ENCODE measurements at regions not wholly inside any gene's neighbourhood (a gene's known extent, or its start where the extent isn't known, plus 50 kb on each side); places are given as distances from the start of the nearest gene placed in this dataset.

GRCh38 chr3:130596484-130596883, 79.5 kb downstream of the COL6A6 start:
- WGBS = 72% methylated on average over 2 of the region's 2 CpGs
- Histone ChIP-seq H3K9me3 (no peaks in the 10 kb centered on the region), H3K4me3 (no peak overlapping the region), H3K27ac (replicated peaks in 1 of 4) (no peak overlapping the region), H3K36me3 (no peaks in the 10 kb centered on the region), H3K4me1 (no peaks in the 10 kb centered on the region), H3K27me3 (no peaks in the 10 kb centered on the region)
- intact Hi-C loops (cut with DNase I) = no loop called here
- DNase-seq (ENCODE audit: extremely low spot score) = no peak
- TF ChIP-seq CTCF (IDR thresholded peaks at IDR 0.05) (no peak), POLR2A (IDR thresholded peaks at IDR 0.05; ENCODE audit: low read depth) (no peak), EP300 (IDR thresholded peaks at IDR 0.05) (no peak), POLR2AphosphoS5 (IDR thresholded peaks at IDR 0.05) (no peak)

GRCh38 chr3:130601442-130601971, 84.5 kb downstream of the COL6A6 start:
- DNase-seq (ENCODE audit: extremely low spot score) = no peak
- Histone ChIP-seq H3K9me3 (no peaks in the 10 kb centered on the region), H3K27ac (replicated peaks in 1 of 4) (no peak overlapping the region), H3K36me3 (no peaks in the 10 kb centered on the region), H3K4me3 (no peak overlapping the region), H3K4me1 (no peaks in the 10 kb centered on the region), H3K27me3 (no peaks in the 10 kb centered on the region)
- WGBS = 90% methylated on average over 4 of the region's 4 CpGs
- no peak for TF ChIP-seq POLR2AphosphoS5 (IDR thresholded peaks at IDR 0.05)
- no peak for TF ChIP-seq POLR2A (IDR thresholded peaks at IDR 0.05; ENCODE audit: low read depth)
- no peak for TF ChIP-seq EP300 (IDR thresholded peaks at IDR 0.05)
- no peak for TF ChIP-seq CTCF (IDR thresholded peaks at IDR 0.05)
- intact Hi-C loops (cut with DNase I) = no loop called here

GRCh38 chr3:130604806-130605205, 87.8 kb downstream of the COL6A6 start:
- Histone ChIP-seq H3K36me3 (no peaks in the 10 kb centered on the region), H3K4me1 (peaks cover 0 to 12% (median 11%) of the 10 kb centered on the region in 4 donors), H3K27me3 (no peaks in the 10 kb centered on the region), H3K4me3 (no peak overlapping the region), H3K27ac (replicated peaks in 1 of 4) (no peak overlapping the region), H3K9me3 (peaks cover 0 to 14% (median 7%) of the 10 kb centered on the region in 4 donors)
- DNase-seq (ENCODE audit: extremely low spot score) = no peak
- no peak for TF ChIP-seq CTCF (IDR thresholded peaks at IDR 0.05)
- intact Hi-C loops (cut with DNase I) = no loop called here
- 96% methylated on average over 1 of the region's 1 CpG for WGBS

- DNase-seq (ENCODE audit: extremely low spot score) = no peak
- TF ChIP-seq POLR2A (IDR thresholded peaks at IDR 0.05; ENCODE audit: low read depth) (no peak), EP300 (IDR thresholded peaks at IDR 0.05) (no peak), POLR2AphosphoS5 (IDR thresholded peaks at IDR 0.05) (no peak), CTCF (IDR thresholded peaks at IDR 0.05) (no peak)
- Histone ChIP-seq H3K27me3 (no peaks in the 10 kb centered on the region), H3K27ac (replicated peaks in 1 of 4) (no peak overlapping the region), H3K4me3 (no peak overlapping the region), H3K9me3 (peaks cover 0 to 14% (median 7%) of the 10 kb centered on the region in 4 donors), H3K36me3 (no peaks in the 10 kb centered on the region), H3K4me1 (peaks cover 0 to 19% (median 15%) of the 10 kb centered on the region in 4 donors)
- intact Hi-C loops (cut with DNase I) = no loop called here
Measured at GRCh38 chr3:130606336-130606735, 89.4 kb downstream of the COL6A6 start.

GRCh38 chr3:130607553-130608154, 90.7 kb downstream of the COL6A6 start:
- WGBS = 84% methylated on average over 1 of the region's 1 CpG
- Histone ChIP-seq H3K9me3 (peaks cover 0 to 14% (median 7%) of the 10 kb centered on the region in 4 donors), H3K4me1 (peaks cover 0 to 19% (median 15%) of the 10 kb centered on the region in 4 donors), H3K27me3 (no peaks in the 10 kb centered on the region), H3K36me3 (no peaks in the 10 kb centered on the region), H3K4me3 (no peak overlapping the region), H3K27ac (replicated peaks in 1 of 4) (no peak overlapping the region)
- no peak for DNase-seq (ENCODE audit: extremely low spot score)
- TF ChIP-seq POLR2A (IDR thresholded peaks at IDR 0.05; ENCODE audit: low read depth) (no peak), EP300 (IDR thresholded peaks at IDR 0.05) (no peak), CTCF (IDR thresholded peaks at IDR 0.05) (no peak), POLR2AphosphoS5 (IDR thresholded peaks at IDR 0.05) (no peak)
- intact Hi-C loops (cut with DNase I) = no loop called here

All from esophagus muscularis mucosa (tissue), 4 donors.